ENCODE measurements at regions not wholly inside any gene's neighbourhood (a gene's known extent, or its start where the extent isn't known, plus 50 kb on each side); places are given as distances from the start of the nearest gene placed in this dataset.

DNA sequence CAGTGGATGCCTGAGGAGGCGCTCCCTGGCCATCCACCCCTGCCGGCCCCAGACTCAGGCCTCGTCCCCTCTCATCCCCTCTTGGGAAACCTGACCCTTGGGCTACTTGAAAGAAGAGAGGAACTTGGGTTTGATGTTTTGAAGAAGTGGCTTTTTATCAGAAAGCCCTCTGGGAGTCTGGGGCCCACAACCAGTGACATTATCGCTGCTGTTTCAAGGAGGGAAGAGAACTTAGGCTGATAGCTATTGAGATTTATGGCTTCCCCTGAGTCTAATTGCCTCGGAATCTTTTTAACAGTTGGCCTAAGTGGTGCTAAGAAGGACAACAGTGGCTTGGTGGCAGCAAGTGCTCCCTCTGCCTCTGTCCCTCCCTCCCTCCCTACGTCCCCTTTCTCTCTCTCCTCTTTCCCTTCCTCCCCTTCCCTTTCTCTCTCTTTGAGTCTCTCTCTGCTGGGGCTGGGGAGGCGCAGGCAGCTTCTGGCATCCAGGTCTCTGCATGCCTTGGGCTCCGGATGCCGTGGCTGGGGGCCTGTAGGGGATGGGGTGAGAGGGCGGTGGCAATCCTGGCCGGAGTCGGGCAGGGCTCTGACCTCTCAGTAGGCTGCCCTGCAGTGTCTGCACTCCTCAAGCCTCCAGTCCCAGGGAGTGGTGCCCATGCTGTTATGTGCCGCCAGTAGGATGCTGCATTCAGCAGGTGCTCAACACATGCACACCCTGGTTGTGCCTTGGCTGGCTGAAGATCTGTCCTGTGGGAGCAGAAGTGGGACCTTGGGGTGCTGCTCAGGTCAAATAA lies 49.6 kb upstream of the RXRA start:
- TF ChIP-seq, protein P1, sequence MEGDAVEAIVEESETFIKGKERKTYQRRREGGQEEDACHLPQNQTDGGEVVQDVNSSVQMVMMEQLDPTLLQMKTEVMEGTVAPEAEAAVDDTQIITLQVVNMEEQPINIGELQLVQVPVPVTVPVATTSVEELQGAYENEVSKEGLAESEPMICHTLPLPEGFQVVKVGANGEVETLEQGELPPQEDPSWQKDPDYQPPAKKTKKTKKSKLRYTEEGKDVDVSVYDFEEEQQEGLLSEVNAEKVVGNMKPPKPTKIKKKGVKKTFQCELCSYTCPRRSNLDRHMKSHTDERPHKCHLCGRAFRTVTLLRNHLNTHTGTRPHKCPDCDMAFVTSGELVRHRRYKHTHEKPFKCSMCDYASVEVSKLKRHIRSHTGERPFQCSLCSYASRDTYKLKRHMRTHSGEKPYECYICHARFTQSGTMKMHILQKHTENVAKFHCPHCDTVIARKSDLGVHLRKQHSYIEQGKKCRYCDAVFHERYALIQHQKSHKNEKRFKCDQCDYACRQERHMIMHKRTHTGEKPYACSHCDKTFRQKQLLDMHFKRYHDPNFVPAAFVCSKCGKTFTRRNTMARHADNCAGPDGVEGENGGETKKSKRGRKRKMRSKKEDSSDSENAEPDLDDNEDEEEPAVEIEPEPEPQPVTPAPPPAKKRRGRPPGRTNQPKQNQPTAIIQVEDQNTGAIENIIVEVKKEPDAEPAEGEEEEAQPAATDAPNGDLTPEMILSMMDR (IDR thresholded peaks at IDR 0.05), result no peak
- no peak for TF ChIP-seq POLR2A (IDR thresholded peaks at IDR 0.05; ENCODE audit: low read depth)
